ENCODE measurements at regions not wholly inside any gene's neighbourhood (a gene's known extent, or its start where the extent isn't known, plus 50 kb on each side); places are given as distances from the start of the nearest gene placed in this dataset.

DNA sequence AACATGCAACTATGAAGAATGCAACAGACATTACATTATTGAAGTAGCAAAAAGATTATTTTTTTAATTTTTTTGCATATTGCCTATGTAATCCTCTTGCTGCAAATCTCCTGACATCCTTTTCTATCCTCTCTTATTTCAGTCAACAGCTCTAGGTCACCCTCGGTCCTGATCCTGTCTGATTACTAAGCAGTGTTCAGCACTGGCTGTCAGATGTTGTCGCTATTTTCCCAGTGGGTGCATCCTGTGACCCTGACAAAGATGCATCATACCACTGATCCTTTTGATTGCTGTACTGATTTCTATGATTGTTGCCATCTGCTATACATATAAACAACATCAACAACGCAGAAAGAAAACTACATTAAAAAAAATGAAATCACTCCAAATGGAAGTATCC is 443.7 kb upstream of the PRR20A start:
- TF ChIP-seq CTCF (IDR thresholded peaks at IDR 0.05; ENCODE audit: poor library complexity, severe bottlenecking) (no peak), EZH2 (IDR thresholded peaks at IDR 0.05; ENCODE audit: borderline replicate concordance, insufficient read depth, low read length, poor library complexity, severe bottlenecking) (no peak), EP300 (conservative IDR thresholded peaks at IDR 0.05; ENCODE audit: poor library complexity, severe bottlenecking) (no peak)
